Hepatocyte (in vitro differentiated cells): ENCODE measurements at regions not wholly inside any gene's neighbourhood (a gene's known extent, or its start where the extent isn't known, plus 50 kb on each side); places are given as distances from the start of the nearest gene placed in this dataset.

Source experiments
- EZH2 ChIP-seq: fragments of 200-600 bp; sonication (generic); IDR thresholded peaks from 2 replicates; pipeline ENCODE4 v1.6.1; 2016; ENCODE audit warnings: antibody characterized with exemption, mild to moderate bottlenecking, borderline replicate concordance
- EZH2phosphoT487 ChIP-seq: fragments of 200-600 bp; sonication (generic); IDR thresholded peaks from one replicate; pipeline ENCODE4 v1.6.1; 2018; ENCODE audit warnings: antibody characterized with exemption, mild to moderate bottlenecking, low read depth, moderate library complexity; ENCODE audit not compliant: unreplicated experiment, severe bottlenecking
- TF ChIP-seq, protein P1 (sequence below): fragments of 200-600 bp; sonication (generic); IDR thresholded peaks from 2 replicates; pipeline ENCODE4 v1.5.1; 2016; ENCODE audit warnings: antibody characterized with exemption, mild to moderate bottlenecking; ENCODE audit not compliant: poor library complexity

DNA sequence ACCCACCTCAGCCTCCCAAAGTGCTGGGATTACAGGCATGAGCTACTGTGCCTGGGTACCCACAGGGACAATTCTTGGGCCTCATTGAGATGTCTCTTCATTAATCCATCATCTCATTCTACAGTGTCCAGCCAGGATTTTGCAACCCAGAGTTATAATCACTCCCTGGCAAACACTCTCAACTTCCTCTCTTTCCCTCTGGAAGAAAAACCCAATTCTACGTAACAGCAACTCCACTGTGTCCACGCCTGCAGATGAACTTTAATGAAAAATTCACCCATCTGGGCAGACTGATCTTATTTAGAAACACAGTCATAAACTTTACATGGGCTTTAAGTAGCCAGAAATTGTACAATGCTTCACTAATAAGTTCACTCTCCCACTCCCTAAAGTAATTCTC is 90.1 kb upstream of the ABCC4 start:
- TF ChIP-seq, protein P1, sequence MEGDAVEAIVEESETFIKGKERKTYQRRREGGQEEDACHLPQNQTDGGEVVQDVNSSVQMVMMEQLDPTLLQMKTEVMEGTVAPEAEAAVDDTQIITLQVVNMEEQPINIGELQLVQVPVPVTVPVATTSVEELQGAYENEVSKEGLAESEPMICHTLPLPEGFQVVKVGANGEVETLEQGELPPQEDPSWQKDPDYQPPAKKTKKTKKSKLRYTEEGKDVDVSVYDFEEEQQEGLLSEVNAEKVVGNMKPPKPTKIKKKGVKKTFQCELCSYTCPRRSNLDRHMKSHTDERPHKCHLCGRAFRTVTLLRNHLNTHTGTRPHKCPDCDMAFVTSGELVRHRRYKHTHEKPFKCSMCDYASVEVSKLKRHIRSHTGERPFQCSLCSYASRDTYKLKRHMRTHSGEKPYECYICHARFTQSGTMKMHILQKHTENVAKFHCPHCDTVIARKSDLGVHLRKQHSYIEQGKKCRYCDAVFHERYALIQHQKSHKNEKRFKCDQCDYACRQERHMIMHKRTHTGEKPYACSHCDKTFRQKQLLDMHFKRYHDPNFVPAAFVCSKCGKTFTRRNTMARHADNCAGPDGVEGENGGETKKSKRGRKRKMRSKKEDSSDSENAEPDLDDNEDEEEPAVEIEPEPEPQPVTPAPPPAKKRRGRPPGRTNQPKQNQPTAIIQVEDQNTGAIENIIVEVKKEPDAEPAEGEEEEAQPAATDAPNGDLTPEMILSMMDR, result no peak
- no peak for TF ChIP-seq EZH2phosphoT487
- TF ChIP-seq EZH2, result no peak
